ENCODE measurements at regions not wholly inside any gene's neighbourhood (a gene's known extent, or its start where the extent isn't known, plus 50 kb on each side); places are given as distances from the start of the nearest gene placed in this dataset.

- TF ChIP-seq, protein P1, sequence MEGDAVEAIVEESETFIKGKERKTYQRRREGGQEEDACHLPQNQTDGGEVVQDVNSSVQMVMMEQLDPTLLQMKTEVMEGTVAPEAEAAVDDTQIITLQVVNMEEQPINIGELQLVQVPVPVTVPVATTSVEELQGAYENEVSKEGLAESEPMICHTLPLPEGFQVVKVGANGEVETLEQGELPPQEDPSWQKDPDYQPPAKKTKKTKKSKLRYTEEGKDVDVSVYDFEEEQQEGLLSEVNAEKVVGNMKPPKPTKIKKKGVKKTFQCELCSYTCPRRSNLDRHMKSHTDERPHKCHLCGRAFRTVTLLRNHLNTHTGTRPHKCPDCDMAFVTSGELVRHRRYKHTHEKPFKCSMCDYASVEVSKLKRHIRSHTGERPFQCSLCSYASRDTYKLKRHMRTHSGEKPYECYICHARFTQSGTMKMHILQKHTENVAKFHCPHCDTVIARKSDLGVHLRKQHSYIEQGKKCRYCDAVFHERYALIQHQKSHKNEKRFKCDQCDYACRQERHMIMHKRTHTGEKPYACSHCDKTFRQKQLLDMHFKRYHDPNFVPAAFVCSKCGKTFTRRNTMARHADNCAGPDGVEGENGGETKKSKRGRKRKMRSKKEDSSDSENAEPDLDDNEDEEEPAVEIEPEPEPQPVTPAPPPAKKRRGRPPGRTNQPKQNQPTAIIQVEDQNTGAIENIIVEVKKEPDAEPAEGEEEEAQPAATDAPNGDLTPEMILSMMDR (IDR thresholded peaks at IDR 0.05; ENCODE audit: insufficient read depth, low read length, missing control alignments), result no peak
- no peak for DNase-seq (ENCODE audit: low read depth, low spot score)
- CTCF ChIA-PET, result interaction anchor here (0.8 kb wide), 1 partner anchor 9 kb away, joined by 3 read pairs; no protein-coding TSS in a partner anchor
- H3K4me3 ChIP-seq (ENCODE audit: low read depth, low read length), result no peak overlapping the region
- POLR2A ChIA-PET, result no interaction called here
Measured at GRCh38 chr3:106392915-106393314, 524.1 kb upstream of the CBLB start.

DNA sequence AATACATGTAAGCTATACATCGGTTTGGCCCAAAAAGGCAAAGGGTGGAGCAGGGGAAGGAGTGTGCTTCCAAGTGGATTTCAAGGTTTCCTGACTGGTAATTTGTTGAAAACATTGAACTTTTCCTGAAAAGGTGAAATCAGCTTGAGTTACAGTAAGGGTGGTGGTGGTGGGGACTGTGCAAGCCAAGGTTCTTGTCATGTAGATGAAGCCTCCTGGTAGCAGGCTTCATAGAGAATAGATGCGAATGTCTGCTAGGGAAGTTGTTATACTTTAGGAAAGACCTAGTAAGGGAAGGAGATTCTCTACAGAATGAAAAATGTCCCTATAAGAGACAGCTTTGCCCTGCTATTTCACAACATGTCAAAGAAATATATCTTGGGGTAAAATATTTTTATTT lies 528.2 kb upstream of the CBLB start:
- no peak for DNase-seq (ENCODE audit: low read depth, low spot score)
- CTCF ChIA-PET, result interaction anchor here (1.3 kb wide), 1 partner anchor 23 kb away, joined by 3 read pairs; no protein-coding TSS in a partner anchor
- H3K4me3 ChIP-seq (ENCODE audit: low read depth, low read length), result no peak overlapping the region
- POLR2A ChIA-PET, result no interaction called here
- TF ChIP-seq, protein P1 (IDR thresholded peaks at IDR 0.05; ENCODE audit: insufficient read depth, low read length, missing control alignments), result no peak

DNA sequence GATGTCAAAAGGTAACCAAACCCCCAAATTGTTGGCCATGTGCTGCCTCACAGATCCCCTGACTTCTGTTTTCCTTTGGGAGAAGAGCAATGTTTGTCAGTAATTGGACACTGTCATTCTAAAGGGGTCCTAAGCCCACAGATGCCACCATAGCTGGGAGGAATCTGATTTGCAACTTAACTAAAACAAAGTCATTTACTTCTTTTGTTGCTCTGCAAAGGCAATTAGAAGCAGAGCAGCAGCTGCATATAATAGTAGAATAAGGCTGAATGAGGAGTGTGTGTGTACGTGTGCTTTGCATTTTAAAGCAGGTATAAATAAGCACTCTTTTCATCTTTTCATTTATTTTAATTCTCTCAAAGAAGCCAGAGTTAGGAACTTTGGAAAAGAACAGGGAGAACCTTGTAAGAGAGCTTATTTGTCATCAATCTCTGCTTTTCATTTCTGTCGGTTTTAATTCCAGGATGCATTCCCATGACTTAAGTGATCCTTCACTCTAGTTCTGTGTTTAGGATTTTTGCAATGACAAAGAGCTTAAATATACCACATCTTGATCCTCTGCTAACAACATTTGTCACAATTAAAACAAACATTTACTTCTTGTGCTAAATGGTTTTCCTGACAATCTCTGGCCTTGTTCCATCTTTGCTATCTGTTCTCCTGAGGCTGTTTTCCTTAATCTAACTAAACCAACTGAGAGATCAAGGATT lies 530.2 kb upstream of the CBLB start:
- CTCF ChIA-PET, result interaction anchor here (1.0 kb wide), 1 partner anchor 9 kb away, joined by 3 read pairs; no protein-coding TSS in a partner anchor
- no peak for DNase-seq (ENCODE audit: low read depth, low spot score)
- TF ChIP-seq, protein P1 (IDR thresholded peaks at IDR 0.05; ENCODE audit: insufficient read depth, low read length, missing control alignments), result no peak
- H3K4me3 ChIP-seq (ENCODE audit: low read depth, low read length), result no peak overlapping the region
- POLR2A ChIA-PET, result no interaction called here

DNA sequence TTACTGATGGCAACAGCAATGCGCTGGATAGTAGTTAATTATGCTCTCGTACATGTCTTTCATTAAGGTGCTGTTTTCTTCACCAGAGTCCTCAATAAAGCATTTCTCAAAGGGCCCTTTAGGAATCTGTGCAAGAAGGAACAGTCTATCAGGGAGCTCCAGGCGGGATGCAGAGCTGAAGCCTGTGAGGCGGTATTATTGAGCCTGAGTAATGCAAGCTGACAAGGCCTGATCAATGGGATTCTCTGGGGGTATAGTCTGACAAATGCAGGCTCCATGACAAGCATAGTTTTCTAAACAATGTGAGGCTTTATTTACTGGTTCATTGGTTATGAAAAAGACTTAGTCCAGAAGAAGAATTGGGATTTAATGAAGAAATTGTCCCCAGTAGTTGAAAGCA lies 530.9 kb upstream of the CBLB start:
- no peak for DNase-seq (ENCODE audit: low read depth, low spot score)
- H3K4me3 ChIP-seq (ENCODE audit: low read depth, low read length), result no peak overlapping the region
- TF ChIP-seq, protein P1 (IDR thresholded peaks at IDR 0.05; ENCODE audit: insufficient read depth, low read length, missing control alignments), result no peak
- CTCF ChIA-PET, result interaction anchor here (1.0 kb wide), 1 partner anchor 8 kb away, joined by 3 read pairs; no protein-coding TSS in a partner anchor
- POLR2A ChIA-PET, result no interaction called here

GRCh38 chr3:106401666-106402490 lies 533.1 kb upstream of the CBLB start:
- ChIA-PET POLR2A (no interaction called here), CTCF (no interaction called here)
- no peak overlapping the region for H3K4me3 ChIP-seq (ENCODE audit: low read depth, low read length)
- no peak for DNase-seq (ENCODE audit: low read depth, low spot score)
- TF ChIP-seq, protein P1 (IDR thresholded peaks at IDR 0.05; ENCODE audit: insufficient read depth, low read length, missing control alignments), result no peak

Measured in AG04449 (cell line).